ENCODE measurements at regions not wholly inside any gene's neighbourhood (a gene's known extent, or its start where the extent isn't known, plus 50 kb on each side); places are given as distances from the start of the nearest gene placed in this dataset.

- H3K9me3 Mint-ChIP-seq (ENCODE audit: low read depth): no peaks in the 10 kb centered on the region
- peak overlapping the region; percentile 41 for H3K4me3 Mint-ChIP-seq (ENCODE audit: unreplicated experiment)
- H3K36me3 Mint-ChIP-seq (ENCODE audit: low read depth): no peaks in the 10 kb centered on the region
- TF ChIP-seq CTCF (IDR thresholded peaks at IDR 0.05): no peak
- H3K27me3 Mint-ChIP-seq (ENCODE audit: low read depth): peaks cover 2% of the 10 kb centered on the region
- DNase-seq (ENCODE audit: low spot score): no peak
- H3K4me1 Mint-ChIP-seq (ENCODE audit: low read depth): peaks cover 24% of the 10 kb centered on the region
- no peak overlapping the region for H3K27ac Mint-ChIP-seq (ENCODE audit: unreplicated experiment)
These were observed 93.6 kb downstream of the NCR2 start for GRCh38 chr6:41428996-41429421.

GRCh38 chr6:41429506-41430504 is 94.4 kb downstream of the NCR2 start:
- Mint-ChIP-seq H3K36me3 (ENCODE audit: low read depth) (no peaks in the 10 kb centered on the region), H3K27me3 (ENCODE audit: low read depth) (peaks cover 2% of the 10 kb centered on the region), H3K27ac (ENCODE audit: unreplicated experiment) (no peak overlapping the region), H3K9me3 (ENCODE audit: low read depth) (no peaks in the 10 kb centered on the region), H3K4me3 (ENCODE audit: unreplicated experiment) (no peak overlapping the region), H3K4me1 (ENCODE audit: low read depth) (peaks cover 24% of the 10 kb centered on the region)
- TF ChIP-seq CTCF (IDR thresholded peaks at IDR 0.05): no peak
- no peak for DNase-seq (ENCODE audit: low spot score)

- Mint-ChIP-seq H3K4me1 (ENCODE audit: low read depth) (peaks cover 24% of the 10 kb centered on the region), H3K27ac (ENCODE audit: unreplicated experiment) (no peak overlapping the region)
- no peak for DNase-seq (ENCODE audit: low spot score)
These were observed 95.5 kb downstream of the NCR2 start for GRCh38 chr6:41430875-41431274.

GRCh38 chr6:41432280-41432679 is 96.9 kb downstream of the NCR2 start:
- peaks cover 24% of the 10 kb centered on the region for H3K4me1 Mint-ChIP-seq (ENCODE audit: low read depth)
- no peaks in the 10 kb centered on the region for H3K9me3 Mint-ChIP-seq (ENCODE audit: low read depth)
- DNase-seq (ENCODE audit: low spot score): no peak
- no peaks in the 10 kb centered on the region for H3K36me3 Mint-ChIP-seq (ENCODE audit: low read depth)
- H3K4me3 Mint-ChIP-seq (ENCODE audit: unreplicated experiment): no peak overlapping the region
- no peak for TF ChIP-seq CTCF (IDR thresholded peaks at IDR 0.05)
- H3K27ac Mint-ChIP-seq (ENCODE audit: unreplicated experiment): no peak overlapping the region
- peaks cover 4% of the 10 kb centered on the region for H3K27me3 Mint-ChIP-seq (ENCODE audit: low read depth)

More at GRCh38 chr6:41430875-41431274, 95.5 kb downstream of the NCR2 start:
- Mint-ChIP-seq H3K9me3 (ENCODE audit: low read depth) (no peaks in the 10 kb centered on the region), H3K36me3 (ENCODE audit: low read depth) (no peaks in the 10 kb centered on the region), H3K27me3 (ENCODE audit: low read depth) (peaks cover 2% of the 10 kb centered on the region), H3K4me3 (ENCODE audit: unreplicated experiment) (no peak overlapping the region)
- TF ChIP-seq CTCF (IDR thresholded peaks at IDR 0.05): no peak

GRCh38 chr6:41434803-41435481 is 99.5 kb downstream of the NCR2 start:
- no peak overlapping the region for H3K27ac Mint-ChIP-seq (ENCODE audit: unreplicated experiment)
- H3K9me3 Mint-ChIP-seq (ENCODE audit: low read depth): no peaks in the 10 kb centered on the region
- TF ChIP-seq CTCF (IDR thresholded peaks at IDR 0.05): no peak
- H3K36me3 Mint-ChIP-seq (ENCODE audit: low read depth): peaks cover 5% of the 10 kb centered on the region
- peaks cover 17% of the 10 kb centered on the region for H3K27me3 Mint-ChIP-seq (ENCODE audit: low read depth)
- DNase-seq (ENCODE audit: low spot score): no peak
- peaks cover 10% of the 10 kb centered on the region for H3K4me1 Mint-ChIP-seq (ENCODE audit: low read depth)
- no peak overlapping the region for H3K4me3 Mint-ChIP-seq (ENCODE audit: unreplicated experiment)

Measured in chondrocyte (in vitro differentiated cells).